Calu3 (cell line): ENCODE measurements at regions not wholly inside any gene's neighbourhood (a gene's known extent, or its start where the extent isn't known, plus 50 kb on each side); places are given as distances from the start of the nearest gene placed in this dataset.
"Not testable (repeated sequence)": the region's sequence is repeated elsewhere in the genome, so short reads cannot be mapped to it uniquely, and the experiment has no call there.

Source experiments
- BruUV-seq: library from RNA; stranded (reverse); fragments of 400-500 nt; replicated peaks from 2 replicates; lab custom pipeline; 2021; lab: Mats Ljungman, UMichigan
- CTCF ChIA-PET: fragments of 300-600 bp; sonication (Branson Sonifier 250); formaldehyde crosslinking; loops from one replicate; lab custom pipeline; 2022; ENCODE audit warnings: antibody characterized with exemption; lab: Charles Lee
- DNase-seq: peaks from one replicate; pipeline ENCODE4 v3.0.0; 2022
- H3K27ac Mint-ChIP-seq: one replicate; pipeline ENCODE4 v1.8.0; 2022; ENCODE audit warnings: mixed read lengths; ENCODE audit not compliant: unreplicated experiment
- H3K27me3 Mint-ChIP-seq: one replicate; pipeline ENCODE4 v1.8.0; 2022; ENCODE audit warnings: mixed read lengths; ENCODE audit not compliant: unreplicated experiment
- H3K36me3 Mint-ChIP-seq: one replicate; pipeline ENCODE4 v1.8.0; 2022; ENCODE audit warnings: mild to moderate bottlenecking, moderate library complexity, mixed read lengths; ENCODE audit not compliant: insufficient read depth, unreplicated experiment
- H3K4me1 Mint-ChIP-seq: one replicate; pipeline ENCODE4 v1.8.0; 2022; ENCODE audit warnings: mild to moderate bottlenecking, low read depth, mixed read lengths; ENCODE audit not compliant: unreplicated experiment
- H3K4me3 Mint-ChIP-seq: one replicate; pipeline ENCODE4 v1.8.0; 2022; ENCODE audit warnings: mild to moderate bottlenecking, low read depth, moderate library complexity, mixed read lengths; ENCODE audit not compliant: unreplicated experiment
- H3K9me3 Mint-ChIP-seq: one replicate; pipeline ENCODE4 v1.8.0; 2022; ENCODE audit warnings: low read depth, mixed read lengths; ENCODE audit not compliant: unreplicated experiment
- CTCF ChIP-seq: fragments of 200-600 bp; IDR thresholded peaks from one replicate; pipeline ENCODE4 v1.8.0; 2022; ENCODE audit warnings: antibody characterized with exemption; ENCODE audit not compliant: unreplicated experiment
- intact Hi-C: fragments of 100-400 bp; cut with micrococcal nuclease; formaldehyde crosslinking; loops from one replicate; pipeline ENCODE4 v1.10.0; 2022; ENCODE audit not compliant: unreplicated experiment

GRCh38 chr1:228796945-228797344, 61.7 kb downstream of the RHOU start:
- H3K4me1 Mint-ChIP-seq, H3K27me3 Mint-ChIP-seq, H3K4me3 Mint-ChIP-seq, H3K9me3 Mint-ChIP-seq, H3K36me3 Mint-ChIP-seq, intact Hi-C loops, BruUV-seq, DNase-seq, H3K27ac Mint-ChIP-seq, CTCF ChIA-PET: not testable (repeated sequence)

GRCh38 chr1:228798035-228798434, 62.8 kb downstream of the RHOU start:
- TF ChIP-seq CTCF: no peak
- Mint-ChIP-seq H3K27ac (no peak overlapping the region), H3K27me3 (no peaks in the 10 kb centered on the region), H3K9me3 (no peaks in the 10 kb centered on the region), H3K36me3 (no peaks in the 10 kb centered on the region), H3K4me1 (no peaks in the 10 kb centered on the region), H3K4me3 (no peak overlapping the region)
- no TSS peak for BruUV-seq
- CTCF ChIA-PET: interaction anchor here (0.5 kb wide), 1 partner anchor 543 kb away, joined by 3 read pairs; no protein-coding TSS in a partner anchor
- intact Hi-C loops: no loop called here
- DNase-seq: no peak

GRCh38 chr1:228798548-228798947, 63.3 kb downstream of the RHOU start:
- Mint-ChIP-seq H3K27me3 (no peaks in the 10 kb centered on the region), H3K36me3 (no peaks in the 10 kb centered on the region), H3K4me3 (no peak overlapping the region), H3K4me1 (no peaks in the 10 kb centered on the region), H3K9me3 (no peaks in the 10 kb centered on the region), H3K27ac (no peak overlapping the region)
- BruUV-seq: no TSS peak
- intact Hi-C loops: no loop called here
- CTCF ChIA-PET: interaction anchor here (0.5 kb wide), 1 partner anchor 544 kb away, joined by 3 read pairs; no protein-coding TSS in a partner anchor
- DNase-seq: no peak
- TF ChIP-seq CTCF: no peak

- Mint-ChIP-seq H3K27ac (no peak overlapping the region), H3K9me3 (no peaks in the 10 kb centered on the region)
These were observed 64.6 kb downstream of the RHOU start for GRCh38 chr1:228799924-228800323.

More at GRCh38 chr1:228799924-228800323, 64.6 kb downstream of the RHOU start:
- Mint-ChIP-seq H3K36me3 (no peaks in the 10 kb centered on the region), H3K4me1 (no peaks in the 10 kb centered on the region), H3K27me3 (no peaks in the 10 kb centered on the region), H3K4me3 (no peak overlapping the region)
- no peak for TF ChIP-seq CTCF
- intact Hi-C loops: no loop called here
- CTCF ChIA-PET: no interaction called here
- no peak for DNase-seq
- no TSS peak for BruUV-seq
